Activated B cell treated with CpG ODN at 0.5 μM for 24 hours (primary cell): ENCODE measurements at regions not wholly inside any gene's neighbourhood (a gene's known extent, or its start where the extent isn't known, plus 50 kb on each side); places are given as distances from the start of the nearest gene placed in this dataset.

Source experiments
- ATAC-seq: fragments of 200-7000 bp; cut with Tn5 transposase; one replicate; pipeline ENCODE4 v1.10.0; 2021; ENCODE audit warnings: low read depth, mild to moderate bottlenecking, moderate library complexity
- CTCF ChIA-PET: fragments of 350-600 bp; sonication (Branson Sonifier 250); formaldehyde crosslinking; loops from one replicate; lab custom pipeline; 2021; ENCODE audit warnings: antibody characterized with exemption; lab: Charles Lee
- POLR2A ChIA-PET: fragments of 350-600 bp; sonication (Branson Sonifier 250); formaldehyde crosslinking; loops from one replicate; lab custom pipeline; 2021; ENCODE audit warnings: antibody characterized with exemption; lab: Charles Lee
- DNase-seq: peaks from one replicate; pipeline ENCODE4 v3.0.0; 2022
- H3K27ac Mint-ChIP-seq: one replicate; pipeline ENCODE4 v1.8.0; 2020; ENCODE audit warnings: mixed read lengths
- H3K27me3 Mint-ChIP-seq: one replicate; pipeline ENCODE4 v1.8.0; 2021; ENCODE audit warnings: mixed read lengths
- H3K36me3 Mint-ChIP-seq: one replicate; pipeline ENCODE4 v1.8.0; 2021; ENCODE audit warnings: low read depth, mixed read lengths
- H3K4me1 Mint-ChIP-seq: one replicate; pipeline ENCODE4 v1.8.0; 2021; ENCODE audit warnings: mixed read lengths
- H3K4me3 Mint-ChIP-seq: one replicate; pipeline ENCODE4 v1.8.0; 2020; ENCODE audit warnings: mild to moderate bottlenecking, mixed read lengths
- H3K9me3 Mint-ChIP-seq: one replicate; pipeline ENCODE4 v1.8.0; 2020; ENCODE audit warnings: mixed read lengths
- CTCF ChIP-seq: fragments of 200-600 bp; IDR thresholded peaks from one replicate; pipeline ENCODE4 v1.8.0; 2022; ENCODE audit warnings: antibody characterized with exemption, mild to moderate bottlenecking
- intact Hi-C: fragments of 100-400 bp; cut with micrococcal nuclease; formaldehyde crosslinking; loops from one replicate; pipeline ENCODE4 v1.15.1; 2024

GRCh38 chr6:71544028-71544427, 255.4 kb downstream of the OGFRL1 start:
- Mint-ChIP-seq H3K27me3 (no peaks in the 10 kb centered on the region), H3K36me3 (no peaks in the 10 kb centered on the region), H3K27ac (no peak overlapping the region), H3K4me3 (no peak overlapping the region), H3K4me1 (no peaks in the 10 kb centered on the region), H3K9me3 (no peaks in the 10 kb centered on the region)
- intact Hi-C loops = no loop called here
- TF ChIP-seq CTCF = no peak
- ATAC-seq (no peak), DNase-seq (no peak)
- POLR2A ChIA-PET = no interaction called here
- CTCF ChIA-PET = no interaction called here

GRCh38 chr6:71544906-71545305, 256.3 kb downstream of the OGFRL1 start:
- POLR2A ChIA-PET = no interaction called here
- no peaks in the 10 kb centered on the region for H3K9me3 Mint-ChIP-seq
- DNase-seq = no peak

GRCh38 chr6:71545905-71546304, 257.3 kb downstream of the OGFRL1 start:
- CTCF ChIA-PET = no interaction called here
- Mint-ChIP-seq H3K27ac (no peak overlapping the region), H3K36me3 (no peaks in the 10 kb centered on the region), H3K4me3 (no peak overlapping the region), H3K4me1 (no peaks in the 10 kb centered on the region), H3K9me3 (no peaks in the 10 kb centered on the region), H3K27me3 (no peaks in the 10 kb centered on the region)
- TF ChIP-seq CTCF = no peak
- POLR2A ChIA-PET = no interaction called here
- ATAC-seq (no peak), DNase-seq (no peak)
- intact Hi-C loops = no loop called here

More at GRCh38 chr6:71544906-71545305, 256.3 kb downstream of the OGFRL1 start:
- no peak overlapping the region for H3K4me3 Mint-ChIP-seq
- H3K27ac Mint-ChIP-seq = no peak overlapping the region
- ATAC-seq = no peak
- H3K4me1 Mint-ChIP-seq = no peaks in the 10 kb centered on the region
- H3K36me3 Mint-ChIP-seq = no peaks in the 10 kb centered on the region
- intact Hi-C loops = no loop called here
- no peaks in the 10 kb centered on the region for H3K27me3 Mint-ChIP-seq
- no peak for TF ChIP-seq CTCF
- CTCF ChIA-PET = no interaction called here

DNA sequence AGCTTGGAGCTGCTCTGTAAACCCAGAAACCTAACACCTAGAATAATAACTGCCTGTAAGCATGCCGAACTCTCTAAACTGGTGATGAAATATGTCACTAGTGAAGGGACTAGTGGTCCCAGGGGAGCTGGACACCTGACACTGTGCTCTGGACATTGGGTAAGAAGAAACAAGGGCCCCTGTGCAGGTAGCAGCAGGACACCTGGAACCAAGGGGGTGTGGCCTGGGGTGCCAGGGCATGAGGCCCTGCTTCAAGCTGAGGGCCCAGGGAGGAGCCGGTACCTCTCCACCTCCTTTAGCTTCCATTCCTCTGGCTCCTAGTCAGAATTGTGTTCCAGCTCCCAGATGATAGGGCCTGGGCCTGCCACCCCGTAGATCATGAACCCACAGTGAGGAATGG, 263.2 kb downstream of the OGFRL1 start:
- no peak overlapping the region for H3K27ac Mint-ChIP-seq
- ATAC-seq (no peak), DNase-seq (no peak)
- ChIA-PET POLR2A (no interaction called here), CTCF (no interaction called here)
- H3K36me3 Mint-ChIP-seq = no peaks in the 10 kb centered on the region
- peaks cover 24% of the 10 kb centered on the region for H3K9me3 Mint-ChIP-seq
- H3K4me1 Mint-ChIP-seq = no peaks in the 10 kb centered on the region
- no peak overlapping the region for H3K4me3 Mint-ChIP-seq
- no peaks in the 10 kb centered on the region for H3K27me3 Mint-ChIP-seq
- intact Hi-C loops = no loop called here
- TF ChIP-seq CTCF = no peak

GRCh38 chr6:71556141-71556540, 267.5 kb downstream of the OGFRL1 start:
- DNase-seq (no peak), ATAC-seq (no peak)
- TF ChIP-seq CTCF = no peak
- Mint-ChIP-seq H3K9me3 (peaks cover 45% of the 10 kb centered on the region), H3K36me3 (no peaks in the 10 kb centered on the region), H3K4me3 (no peak overlapping the region), H3K27me3 (no peaks in the 10 kb centered on the region), H3K27ac (no peak overlapping the region), H3K4me1 (no peaks in the 10 kb centered on the region)
- ChIA-PET CTCF (no interaction called here), POLR2A (no interaction called here)
- intact Hi-C loops = no loop called here
